Stimulated activated effector memory CD8-positive, alpha-beta T cell treated with anti-CD3 and anti-CD28 coated beads, Interleukin-12 subunit alpha, Interleukin-12 subunit beta, amount 100 ng/mL, for 72 hours (primary cell): ENCODE measurements at regions not wholly inside any gene's neighbourhood (a gene's known extent, or its start where the extent isn't known, plus 50 kb on each side); places are given as distances from the start of the nearest gene placed in this dataset.

Experiments used
- ATAC-seq: fragments of 150-1000 bp; cut with Tn5 transposase; 2 replicates; pipeline ENCODE4 v1.10.0; 2021
- DNase-seq, 2 donors: peaks; one replicate each; pipeline ENCODE4 v3.0.0; 2021 to 2022; ENCODE audit warnings: low spot score in 2 of 2
- H3K27ac Mint-ChIP-seq: one replicate; pipeline ENCODE4 v1.8.0; 2022; ENCODE audit warnings: mild to moderate bottlenecking, mixed read lengths
- H3K36me3 Mint-ChIP-seq: one replicate; pipeline ENCODE4 v1.8.0; 2022; ENCODE audit warnings: mild to moderate bottlenecking, mixed read lengths
- H3K4me1 Mint-ChIP-seq: one replicate; pipeline ENCODE4 v1.8.0; 2022; ENCODE audit warnings: mixed read lengths
- H3K4me3 Mint-ChIP-seq: one replicate; pipeline ENCODE4 v1.8.0; 2022; ENCODE audit warnings: mild to moderate bottlenecking, mixed read lengths
- H3K9me3 Mint-ChIP-seq: one replicate; pipeline ENCODE4 v1.8.0; 2022; ENCODE audit warnings: mixed read lengths

DNA sequence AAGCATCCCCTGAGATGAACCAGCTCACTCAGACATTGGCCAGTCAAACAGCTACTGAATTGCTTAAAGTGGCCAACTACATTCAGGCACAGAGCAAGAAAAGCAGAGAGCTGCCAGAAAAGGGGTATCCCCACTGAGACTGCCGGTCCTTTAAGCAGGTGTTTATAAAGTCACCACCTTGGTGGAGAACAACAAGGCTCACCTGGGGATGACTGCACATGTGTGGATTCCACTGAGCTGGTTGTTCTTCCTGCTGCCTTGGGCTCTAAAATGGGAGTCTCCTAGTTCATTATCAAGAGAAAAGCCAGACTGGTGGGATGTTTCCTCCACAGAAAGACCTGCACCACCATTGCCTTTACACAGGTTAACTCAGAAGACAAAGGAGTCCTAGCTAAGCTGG lies 51.8 kb upstream of the IPO5 start:
- ATAC-seq (no peak), DNase-seq (no peak)
- no peaks in the 10 kb centered on the region for H3K4me1 Mint-ChIP-seq
- no peaks in the 10 kb centered on the region for H3K36me3 Mint-ChIP-seq
- H3K9me3 Mint-ChIP-seq, result no peaks in the 10 kb centered on the region
- H3K4me3 Mint-ChIP-seq, result no peak overlapping the region
- no peak overlapping the region for H3K27ac Mint-ChIP-seq
